ENCODE measurements at regions not wholly inside any gene's neighbourhood (a gene's known extent, or its start where the extent isn't known, plus 50 kb on each side); places are given as distances from the start of the nearest gene placed in this dataset.

GRCh38 chr2:15881676-15882075 lies 58.7 kb upstream of the MYCN start:
- peaks cover 10% of the 10 kb centered on the region for H3K9me3 ChIP-seq (replicated peaks)
- H3K4me3 ChIP-seq, result no peak overlapping the region
- H3K27me3 ChIP-seq, result no peaks in the 10 kb centered on the region
- peak in 1 of 2 experiments; percentile 53 for DNase-seq
- H3K27ac ChIP-seq, result no peak overlapping the region
- no peaks in the 10 kb centered on the region for H3K36me3 ChIP-seq
- peaks cover 9% of the 10 kb centered on the region for H3K4me1 ChIP-seq

- Histone ChIP-seq H3K27ac (no peak overlapping the region), H3K36me3 (no peaks in the 10 kb centered on the region), H3K4me1 (peaks cover 9% of the 10 kb centered on the region), H3K9me3 (replicated peaks) (peaks cover 1% of the 10 kb centered on the region), H3K4me3 (no peak overlapping the region), H3K27me3 (no peaks in the 10 kb centered on the region)
- DNase-seq, result no peak
Observed at GRCh38 chr2:15882761-15883497, 57.4 kb upstream of the MYCN start.

- Histone ChIP-seq H3K27me3 (no peaks in the 10 kb centered on the region), H3K4me1 (peaks cover 11% of the 10 kb centered on the region)
Observed at GRCh38 chr2:15883684-15884083, 56.7 kb upstream of the MYCN start.

GRCh38 chr2:15884790-15885189 lies 55.6 kb upstream of the MYCN start:
- no peak for DNase-seq
- H3K4me3 ChIP-seq, result no peak overlapping the region
- H3K27me3 ChIP-seq, result no peaks in the 10 kb centered on the region
- peaks cover 21% of the 10 kb centered on the region for H3K4me1 ChIP-seq
- no peaks in the 10 kb centered on the region for H3K36me3 ChIP-seq
- H3K9me3 ChIP-seq (replicated peaks), result no peaks in the 10 kb centered on the region
- no peak overlapping the region for H3K27ac ChIP-seq

More at GRCh38 chr2:15883684-15884083, 56.7 kb upstream of the MYCN start:
- Histone ChIP-seq H3K27ac (no peak overlapping the region), H3K9me3 (replicated peaks) (no peaks in the 10 kb centered on the region), H3K4me3 (no peak overlapping the region), H3K36me3 (no peaks in the 10 kb centered on the region)
- DNase-seq, result no peak

GRCh38 chr2:15886231-15886630 lies 54.1 kb upstream of the MYCN start:
- no peak overlapping the region for H3K27ac ChIP-seq
- no peaks in the 10 kb centered on the region for H3K9me3 ChIP-seq (replicated peaks)
- H3K27me3 ChIP-seq, result no peaks in the 10 kb centered on the region
- no peaks in the 10 kb centered on the region for H3K36me3 ChIP-seq
- H3K4me3 ChIP-seq, result no peak overlapping the region
- peaks cover 33% of the 10 kb centered on the region for H3K4me1 ChIP-seq
- DNase-seq, result peak in 1 of 2 experiments; percentile 62

GRCh38 chr2:15889442-15890123 lies 50.8 kb upstream of the MYCN start:
- DNase-seq, result peak; percentile 100
- H3K9me3 ChIP-seq (replicated peaks), result no peaks in the 10 kb centered on the region
- no peaks in the 10 kb centered on the region for H3K36me3 ChIP-seq
- peak overlapping the region; percentile 92 for H3K27ac ChIP-seq
- H3K4me3 ChIP-seq, result peak overlapping the region; percentile 43
- H3K27me3 ChIP-seq, result no peaks in the 10 kb centered on the region
- H3K4me1 ChIP-seq, result peaks cover 37% of the 10 kb centered on the region

- H3K4me3 ChIP-seq, result peak overlapping the region; percentile 43
- H3K27ac ChIP-seq, result peak overlapping the region; percentile 92
- no peaks in the 10 kb centered on the region for H3K27me3 ChIP-seq
- H3K36me3 ChIP-seq, result no peaks in the 10 kb centered on the region
- no peak for DNase-seq
- H3K9me3 ChIP-seq (replicated peaks), result no peaks in the 10 kb centered on the region
- peaks cover 37% of the 10 kb centered on the region for H3K4me1 ChIP-seq
Observed at GRCh38 chr2:15890124-15890754, 50.1 kb upstream of the MYCN start.

Data from SJCRH30 (cell line).